PC-3 (cell line): ENCODE measurements at regions not wholly inside any gene's neighbourhood (a gene's known extent, or its start where the extent isn't known, plus 50 kb on each side); places are given as distances from the start of the nearest gene placed in this dataset.

Experiments
- CTCF ChIP-seq: fragments of 300-600 bp; sonication (generic); conservative IDR thresholded peaks from 2 replicates; pipeline ENCODE4 v1.5.1; 2017; ENCODE audit warnings: antibody characterized with exemption, low read depth, mild to moderate bottlenecking, low read length
- EZH2 ChIP-seq: fragments of 300-600 bp; sonication (generic); IDR thresholded peaks from one replicate; pipeline ENCODE4 v1.6.1; 2017; ENCODE audit warnings: antibody characterized with exemption, mild to moderate bottlenecking, low read length; ENCODE audit not compliant: unreplicated experiment

- TF ChIP-seq EZH2 (no peak), CTCF (no peak)
Observed at GRCh38 chr2:172685467-172685866, 50.2 kb upstream of the RAPGEF4 start.
